Hematopoietic multipotent progenitor cell treated with erythropoietin and hydrocortisone succinate and interleukin-3 and kit ligand, for 17 days (in vitro differentiated cells): ENCODE measurements at regions not wholly inside any gene's neighbourhood (a gene's known extent, or its start where the extent isn't known, plus 50 kb on each side); places are given as distances from the start of the nearest gene placed in this dataset.
"Not testable (repeated sequence)": the region's sequence is repeated elsewhere in the genome, so short reads cannot be mapped to it uniquely, and the experiment has no call there.

Source experiments
- DNase-seq: peaks from one replicate; pipeline ENCODE4 v3.0.0-alpha.2; 2015; ENCODE audit warnings: low spot score

- no peak for DNase-seq
Measured at GRCh38 chr13:50229960-50230661, 214.9 kb downstream of the KCNRG start.

GRCh38 chr13:50230662-50230978, 215.4 kb downstream of the KCNRG start:
- DNase-seq, result no peak

- not testable (repeated sequence) for DNase-seq
Measured at GRCh38 chr13:50233574-50233973, 218.3 kb downstream of the KCNRG start.

- DNase-seq, result no peak
Measured at GRCh38 chr13:50235604-50236342, 220.5 kb downstream of the KCNRG start.

GRCh38 chr13:50236898-50237318, 221.7 kb downstream of the KCNRG start:
- DNase-seq, result no peak

GRCh38 chr13:50238922-50239321, 223.7 kb downstream of the KCNRG start:
- DNase-seq, result no peak

GRCh38 chr13:50241479-50241878, 226.2 kb downstream of the KCNRG start:
- no peak for DNase-seq

GRCh38 chr13:50243931-50244330, 228.7 kb downstream of the KCNRG start:
- DNase-seq, result no peak

GRCh38 chr13:50244355-50244712, 229.1 kb downstream of the KCNRG start:
- no peak for DNase-seq

- DNase-seq, result no peak
Measured at GRCh38 chr13:50244713-50245574, 229.7 kb downstream of the KCNRG start.

GRCh38 chr13:50247223-50247622, 232.0 kb downstream of the KCNRG start:
- DNase-seq, result no peak

- DNase-seq, result no peak
Measured at GRCh38 chr13:50248516-50249143, 233.4 kb downstream of the KCNRG start.

- DNase-seq, result no peak
Measured at GRCh38 chr13:50249144-50249521, 233.9 kb downstream of the KCNRG start.

GRCh38 chr13:50250401-50250800, 235.2 kb downstream of the KCNRG start:
- no peak for DNase-seq

- DNase-seq, result no peak
Measured at GRCh38 chr13:50255639-50256038, 240.4 kb downstream of the KCNRG start.

GRCh38 chr13:50256536-50257321, 241.5 kb downstream of the KCNRG start:
- not testable (repeated sequence) for DNase-seq

GRCh38 chr13:50257646-50258045, 242.4 kb downstream of the KCNRG start:
- no peak for DNase-seq

- no peak for DNase-seq
Measured at GRCh38 chr13:50261130-50261901, 246.1 kb downstream of the KCNRG start.

- no peak for DNase-seq
Measured at GRCh38 chr13:50267066-50267465, 251.8 kb downstream of the KCNRG start.

GRCh38 chr13:50267917-50268316, 252.7 kb downstream of the KCNRG start:
- no peak for DNase-seq

- DNase-seq, result no peak
Measured at GRCh38 chr13:50268500-50268899, 253.3 kb downstream of the KCNRG start.
